ENCODE measurements at regions not wholly inside any gene's neighbourhood (a gene's known extent, or its start where the extent isn't known, plus 50 kb on each side); places are given as distances from the start of the nearest gene placed in this dataset.

- H4K20me1 ChIP-seq (ENCODE audit: control insufficient read depth, insufficient read depth, insufficient read length), result no peaks in the 10 kb centered on the region
- peak overlapping the region; percentile 17 for H3K4me2 ChIP-seq (ENCODE audit: insufficient read depth, insufficient read length, low read length)
- H2BK120ac ChIP-seq (ENCODE audit: low read depth, low read length, poor library complexity, severe bottlenecking), result no peak overlapping the region
- H2BK12ac ChIP-seq (ENCODE audit: insufficient read length, low read depth, low read length), result no peak overlapping the region
- peaks cover 6% of the 10 kb centered on the region for H3K4me1 ChIP-seq (ENCODE audit: insufficient read depth, low read length)
- H3K18ac ChIP-seq (ENCODE audit: insufficient read length, low read depth, low read length), result no peak overlapping the region
- no peaks in the 10 kb centered on the region for H3K79me2 ChIP-seq (ENCODE audit: insufficient read depth, low read length)
- no peaks in the 10 kb centered on the region for H3K79me1 ChIP-seq (ENCODE audit: insufficient read depth, low read depth, low read length, poor library complexity, severe bottlenecking)
- no peak overlapping the region for H2BK5ac ChIP-seq (ENCODE audit: insufficient read length, low read length)
- no peaks in the 10 kb centered on the region for H3K27me3 ChIP-seq (ENCODE audit: insufficient read depth, low read length)
- no peak overlapping the region for H4K8ac ChIP-seq (replicated peaks; ENCODE audit: insufficient read length, low read depth, low read length)
- no peak overlapping the region for H2BK20ac ChIP-seq (ENCODE audit: low read depth, low read length, poor library complexity, severe bottlenecking)
- no peak overlapping the region for H3K56ac ChIP-seq (ENCODE audit: insufficient read length, low read depth, low read length)
- no peak overlapping the region for H2BK15ac ChIP-seq (ENCODE audit: low read depth, low read length)
- H2AK5ac ChIP-seq (ENCODE audit: insufficient read length, low read length), result no peak overlapping the region
- Mint-ChIP-seq H3K4me1 (peaks cover 20 to 23% of the 10 kb centered on the region in 2 experiments), H3K4me3 (no peak overlapping the region), H3K27me3 (ENCODE audit: low read depth) (no peaks in the 10 kb centered on the region), H3K36me3 (ENCODE audit: insufficient read depth in 1 of 3, low read depth in 3 of 3) (no peaks in the 10 kb centered on the region), H3K9me3 (no peaks in the 10 kb centered on the region), H3K27ac (peak overlapping the region in 2 of 3 experiments; percentile 13 to 40; a peak in 4 of 7 replicates)
- no peak overlapping the region for H3K23ac ChIP-seq (ENCODE audit: insufficient read length, low read depth, low read length)
- no peak for DNase-seq
- WGBS (ENCODE audit: extremely low coverage, insufficient read length, low lambda C conversion rate), result no CpG with 5 or more reads among the region's 7 CpGs
- no peak overlapping the region for H3K14ac ChIP-seq (ENCODE audit: insufficient read depth, low read length)
- H4K5ac ChIP-seq (ENCODE audit: insufficient read length, low read depth, low read length), result no peak overlapping the region
- no peak overlapping the region for H3K9ac ChIP-seq (ENCODE audit: extremely low read depth, insufficient read length, low read length)
- no peak for TF ChIP-seq CTCF (conservative IDR thresholded peaks at IDR 0.05)
- no peaks in the 10 kb centered on the region for H3K9me3 ChIP-seq (ENCODE audit: control insufficient read depth, low read depth, low read length)
- no peak overlapping the region for H4K91ac ChIP-seq (ENCODE audit: insufficient read length, low read depth, low read length)
- H2AFZ ChIP-seq (ENCODE audit: low read length), result no peak overlapping the region
- no peak overlapping the region for H3K4ac ChIP-seq (ENCODE audit: low read depth, low read length)
- H3K23me2 ChIP-seq (ENCODE audit: insufficient read length, low read depth, low read length, poor library complexity, severe bottlenecking), result no peaks in the 10 kb centered on the region
- no peak overlapping the region for H3T11ph ChIP-seq (ENCODE audit: low read length)
- H3K27ac ChIP-seq (ENCODE audit: insufficient read length, low read depth, low read length), result no peak overlapping the region
These were observed 262.0 kb upstream of the TMPO start for GRCh38 chr12:98253207-98254037.

Data from H9 (cell line).